ENCODE measurements at regions not wholly inside any gene's neighbourhood (a gene's known extent, or its start where the extent isn't known, plus 50 kb on each side); places are given as distances from the start of the nearest gene placed in this dataset.

GRCh38 chr11:90757849-90758494 lies 535.1 kb upstream of the CHORDC1 start:
- TF ChIP-seq CTCF (conservative IDR thresholded peaks at IDR 0.05; ENCODE audit: low read depth, low read length), result no peak
- no peak for TF ChIP-seq POLR2A (IDR thresholded peaks at IDR 0.05; ENCODE audit: low read depth, low read length)
- TF ChIP-seq RAD21 (IDR thresholded peaks at IDR 0.05; ENCODE audit: low read length), result no peak
- no peak for TF ChIP-seq MXI1 (IDR thresholded peaks at IDR 0.05; ENCODE audit: borderline replicate concordance, low read depth, low read length)
- TF ChIP-seq BHLHE40 (IDR thresholded peaks at IDR 0.05; ENCODE audit: low read depth, low read length), result no peak
- TF ChIP-seq CHD1 (IDR thresholded peaks at IDR 0.05; ENCODE audit: low read depth, low read length), result no peak
- no peak for TF ChIP-seq RCOR1 (IDR thresholded peaks at IDR 0.05; ENCODE audit: insufficient replicate concordance, low read length)

Measured in IMR-90 (cell line).